CD4-positive, alpha-beta T cell treated with Interleukin-6 at 100 ng/mL for 8 hours (primary cell): ENCODE measurements at regions not wholly inside any gene's neighbourhood (a gene's known extent, or its start where the extent isn't known, plus 50 kb on each side); places are given as distances from the start of the nearest gene placed in this dataset.
"Not testable (repeated sequence)": the region's sequence is repeated elsewhere in the genome, so short reads cannot be mapped to it uniquely, and the experiment has no call there.

Source experiments
- DNase-seq: peaks from one replicate; pipeline ENCODE4 v3.0.0-alpha.2; 2020; ENCODE audit warnings: mixed read lengths, low spot score

DNA sequence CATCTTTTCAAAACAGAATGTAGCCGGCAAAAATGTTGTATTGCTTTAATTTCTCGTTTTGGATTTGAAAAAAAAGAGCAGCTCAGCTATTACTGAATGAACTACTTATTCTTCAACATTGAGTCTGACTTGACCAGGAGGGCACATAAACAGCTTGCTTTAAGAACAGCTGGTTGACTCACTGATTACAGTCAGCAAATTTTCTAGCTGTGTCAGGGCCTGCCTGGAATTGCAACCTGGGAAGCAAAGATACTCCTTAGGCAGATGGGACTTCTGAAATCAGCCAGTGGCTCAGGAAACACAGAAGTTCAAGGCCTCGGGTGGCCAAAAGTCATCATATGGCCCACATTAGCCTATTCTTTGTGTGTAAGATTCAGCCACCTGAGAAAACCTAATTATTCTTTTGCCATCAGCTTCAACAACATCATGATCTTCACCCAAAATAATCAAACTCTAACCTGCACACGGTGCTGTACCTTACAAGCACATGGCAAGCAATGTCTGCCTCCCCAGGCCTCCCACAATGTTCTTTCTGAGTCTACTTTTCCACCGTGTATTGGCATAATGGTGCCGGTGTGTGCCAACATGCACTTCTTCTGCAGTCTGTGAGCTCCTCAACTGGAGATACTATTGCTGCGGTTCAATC is 307.2 kb downstream of the HHIPL2 start:
- no peak for DNase-seq

DNA sequence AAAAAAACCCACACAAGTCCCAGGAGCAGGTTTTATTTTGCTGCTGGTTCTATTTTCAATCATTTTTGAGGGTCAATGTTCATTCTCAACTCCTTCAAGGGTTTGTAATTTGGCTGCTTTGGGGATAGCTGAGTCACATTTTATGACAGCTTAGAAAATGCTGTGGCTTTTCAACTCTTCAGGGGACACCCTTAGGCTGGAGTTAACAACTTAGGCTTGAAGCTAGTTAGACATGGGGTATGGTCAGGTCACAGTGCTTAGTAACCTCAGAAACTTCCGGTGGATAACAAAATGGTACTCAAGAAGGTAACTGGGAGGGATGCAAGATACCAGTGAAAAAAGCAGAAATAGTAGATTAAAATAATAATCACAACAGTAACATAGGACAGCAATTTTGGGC is 308.8 kb downstream of the HHIPL2 start:
- DNase-seq: no peak

DNA sequence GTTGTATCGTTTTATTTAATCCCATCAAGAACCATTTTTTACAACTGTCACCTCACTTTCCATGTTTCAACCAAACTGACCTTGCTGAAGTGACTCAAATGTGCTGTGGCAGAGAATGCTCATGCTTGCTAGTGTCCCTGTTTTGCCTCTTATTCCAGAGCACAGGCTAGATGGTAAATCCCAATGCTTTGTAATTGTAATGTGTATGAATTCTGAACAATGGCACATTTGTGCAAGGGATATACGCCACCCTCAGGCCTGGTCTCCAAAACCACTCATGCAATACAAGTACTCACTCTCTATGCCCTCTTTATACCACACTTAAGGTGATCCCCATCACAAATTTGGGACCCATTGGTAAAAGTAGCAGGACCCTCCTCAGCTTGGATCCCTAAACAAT is 313.6 kb downstream of the HHIPL2 start:
- no peak for DNase-seq

DNA sequence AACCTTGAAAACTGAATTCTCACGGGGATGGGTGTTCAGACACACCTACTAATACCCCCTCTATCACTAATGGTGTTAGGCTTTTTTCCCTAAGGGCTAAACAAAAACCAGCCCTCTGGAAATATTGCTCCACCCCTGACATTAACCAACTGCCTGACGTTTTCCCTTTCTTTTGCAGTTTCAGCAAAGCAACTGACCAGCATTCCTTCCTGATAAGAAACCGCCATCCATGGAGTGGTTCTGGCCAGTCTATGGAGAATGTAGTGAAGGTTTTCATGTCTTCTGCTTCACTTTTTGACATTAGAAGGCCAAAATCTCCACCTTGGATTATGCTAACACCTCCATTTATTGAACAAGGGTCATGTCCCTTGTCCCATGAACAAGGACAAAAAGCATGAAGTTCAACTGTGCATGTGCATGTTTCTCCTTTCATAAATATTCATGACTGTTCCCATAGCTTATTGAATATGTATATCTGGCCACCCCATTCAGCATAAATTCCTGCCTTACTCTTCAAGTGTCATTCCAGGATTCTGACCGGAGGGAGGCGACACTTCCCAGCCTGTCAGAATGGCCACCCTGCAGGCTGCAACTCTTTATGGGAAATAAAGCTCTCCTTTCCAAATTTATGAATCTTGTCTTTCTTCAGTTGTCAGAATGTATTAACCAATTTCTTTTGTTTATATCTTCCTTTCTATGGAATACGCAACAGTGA is 314.3 kb downstream of the HHIPL2 start:
- DNase-seq: no peak

DNA sequence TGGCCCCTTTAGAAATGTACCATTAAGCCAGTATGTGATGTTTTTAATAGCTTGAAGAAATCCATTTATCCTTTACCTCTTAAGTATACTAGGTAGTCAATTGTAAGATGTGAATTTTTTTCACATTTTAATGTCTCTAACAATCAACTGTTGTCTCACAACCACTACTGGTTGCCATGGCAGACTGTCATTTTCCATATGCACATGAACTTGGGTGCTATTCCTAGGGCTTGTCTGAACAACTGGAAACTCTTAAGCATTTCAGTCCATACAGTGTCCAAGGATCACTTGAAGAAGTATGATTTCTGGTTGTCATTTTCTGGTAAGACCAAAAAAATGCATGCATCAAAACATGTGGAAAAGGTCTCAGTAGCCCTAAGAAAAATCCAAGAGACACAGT is 315.1 kb downstream of the HHIPL2 start:
- no peak for DNase-seq

DNA sequence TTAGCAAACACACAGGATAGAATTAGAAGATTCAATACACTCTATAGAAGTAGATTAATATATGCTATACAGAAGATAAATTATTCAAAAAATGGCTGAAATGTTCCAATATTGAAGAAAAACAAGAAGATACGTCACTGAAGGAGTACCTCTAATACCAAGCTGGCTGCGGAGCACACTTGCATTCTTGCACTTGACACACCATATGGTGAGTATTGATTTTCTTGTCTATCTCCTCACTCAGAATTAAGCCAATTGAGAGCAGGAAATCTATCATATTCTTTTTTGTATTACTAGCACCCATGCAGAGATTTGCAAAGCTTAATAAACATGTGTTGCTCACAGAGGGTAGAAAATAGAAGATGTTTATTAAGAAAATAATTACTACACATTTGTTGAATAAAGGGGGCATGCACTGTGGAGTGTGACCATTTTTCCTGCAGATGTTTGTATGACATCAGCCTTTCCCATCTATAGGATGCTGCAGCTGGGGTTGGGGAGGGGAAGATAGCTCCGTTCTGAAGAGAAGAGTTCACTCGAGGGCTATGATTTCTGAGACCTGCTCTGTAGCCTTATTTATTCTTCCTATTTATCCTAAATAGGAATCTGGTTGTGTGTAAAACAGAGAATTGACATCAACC is 318.1 kb downstream of the HHIPL2 start:
- DNase-seq: no peak

DNA sequence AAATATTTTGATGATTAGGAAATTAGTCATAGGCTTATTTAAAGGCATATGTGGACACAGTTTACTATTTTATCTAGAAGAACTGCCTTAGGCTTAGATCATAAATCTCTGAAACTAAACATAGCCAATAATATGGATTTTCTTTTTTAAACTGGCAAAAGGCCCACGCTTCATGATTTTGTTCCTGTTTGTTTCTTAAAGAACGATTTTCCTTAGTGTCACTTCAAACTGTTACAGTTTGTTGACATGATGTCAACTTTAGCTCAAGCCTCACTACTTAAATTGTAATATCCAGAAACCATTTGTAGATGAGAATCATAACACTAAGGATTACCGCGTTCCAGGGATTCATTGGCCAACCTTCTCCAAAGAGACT is 322.6 kb downstream of the HHIPL2 start:
- no peak for DNase-seq

DNA sequence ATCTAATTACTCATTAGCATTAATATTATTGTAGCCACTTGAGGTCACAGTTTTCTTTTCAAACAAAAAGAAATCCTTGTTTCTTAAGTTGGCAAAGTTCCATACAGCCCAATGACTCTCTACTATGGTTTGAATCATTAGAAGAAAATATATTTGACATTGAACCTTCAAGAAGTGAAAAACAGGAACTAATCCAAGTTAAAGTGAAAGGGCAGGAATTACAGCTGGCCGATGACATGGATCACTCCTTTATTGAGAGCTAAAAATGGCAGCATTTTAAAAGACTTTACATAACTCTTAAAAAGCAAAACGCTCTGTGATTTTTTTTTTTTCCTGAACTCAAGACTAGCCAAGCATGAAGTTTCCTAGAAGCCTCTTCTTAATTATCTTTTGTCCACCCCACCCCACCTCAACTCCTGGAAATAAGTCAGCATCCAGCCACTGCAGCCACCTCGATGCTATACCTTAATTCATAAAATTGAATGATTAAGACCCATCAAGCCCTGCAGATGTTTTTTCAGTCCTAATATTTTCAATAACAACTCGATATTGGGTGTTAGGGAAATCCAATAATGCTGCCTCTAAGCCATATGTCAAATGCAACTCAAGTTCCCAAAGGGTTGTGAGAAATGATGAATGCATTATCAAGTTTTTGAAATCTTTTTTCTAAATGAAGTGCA is 323.1 kb downstream of the HHIPL2 start:
- DNase-seq: no peak

DNA sequence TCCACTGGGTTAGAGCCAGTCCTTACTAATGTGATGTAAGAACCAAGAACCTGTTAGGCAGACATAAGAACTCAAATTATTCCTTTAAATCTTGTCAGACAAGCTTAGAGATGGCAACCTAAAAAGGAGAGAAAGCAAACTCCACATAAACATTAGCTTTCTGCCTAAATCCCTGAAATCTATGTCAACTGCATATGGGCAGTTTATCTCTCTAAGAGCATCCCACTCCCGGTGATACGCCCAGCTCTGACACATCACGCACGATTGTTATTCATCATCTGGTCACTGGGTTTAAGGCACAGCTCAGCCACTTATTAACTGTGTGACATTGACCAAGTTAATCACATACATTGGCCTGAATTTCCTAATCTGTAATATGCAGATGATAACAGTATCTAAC is 323.7 kb downstream of the HHIPL2 start:
- DNase-seq: no peak

DNA sequence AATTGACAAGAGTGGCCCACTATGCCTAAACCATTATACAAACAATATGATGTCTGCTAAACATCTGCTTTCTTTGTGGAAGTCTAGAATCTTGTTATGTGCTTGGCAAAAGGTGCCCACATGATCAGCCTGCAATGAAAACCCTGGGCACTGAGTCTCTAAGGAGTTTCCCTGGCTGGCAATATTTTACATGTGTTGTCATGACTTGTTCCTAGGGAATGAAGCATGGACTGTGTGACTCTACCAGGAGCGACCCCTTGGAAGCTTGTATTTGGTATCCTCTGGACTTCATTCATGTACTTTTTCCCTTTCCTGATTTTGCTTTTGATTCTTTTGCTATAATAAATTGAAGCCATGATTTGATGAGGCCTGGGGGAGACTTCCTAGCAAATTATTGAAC is 324.9 kb downstream of the HHIPL2 start:
- no peak for DNase-seq

DNA sequence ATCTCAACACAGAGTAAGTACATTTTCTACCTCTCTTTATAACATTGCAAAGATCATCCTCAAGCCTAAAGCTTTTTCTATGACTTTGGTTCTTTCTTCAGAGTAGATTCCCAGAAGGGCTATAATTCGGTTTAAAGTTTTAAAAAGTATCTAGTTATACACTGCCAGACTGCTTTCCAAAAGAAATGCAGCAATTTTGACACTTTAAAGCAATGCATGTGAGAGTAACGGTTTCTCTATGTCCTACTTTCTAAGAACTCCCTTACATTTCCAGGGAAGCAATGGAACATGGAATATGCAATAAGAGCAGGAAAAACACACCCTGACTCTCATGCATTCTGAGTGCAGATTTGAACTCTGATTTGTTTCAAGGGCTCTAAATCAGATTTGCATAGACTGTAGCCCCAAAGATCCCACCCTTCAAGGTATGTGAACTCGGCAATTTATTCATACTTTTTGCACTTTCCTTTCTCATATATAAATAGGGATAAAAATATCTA is 331.6 kb downstream of the HHIPL2 start:
- no peak for DNase-seq

DNA sequence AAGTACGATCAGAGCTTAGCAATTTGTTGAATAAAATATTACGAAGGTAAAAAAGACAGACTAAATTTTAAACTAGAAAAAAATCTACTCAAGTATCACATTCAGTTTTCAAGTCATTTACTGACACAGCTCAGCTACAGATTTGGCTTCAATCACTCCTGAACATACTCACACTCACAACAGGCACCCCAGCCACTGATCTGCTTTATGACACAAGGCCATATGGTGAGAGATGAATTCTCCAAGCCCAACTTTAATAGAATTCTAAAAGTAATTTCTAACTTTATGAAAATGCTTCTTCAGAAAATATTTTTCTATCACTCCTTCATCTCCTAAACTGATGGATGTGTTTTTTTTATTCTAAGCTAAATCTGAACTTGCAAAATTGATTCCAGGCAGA is 337.1 kb downstream of the HHIPL2 start:
- DNase-seq: no peak

DNA sequence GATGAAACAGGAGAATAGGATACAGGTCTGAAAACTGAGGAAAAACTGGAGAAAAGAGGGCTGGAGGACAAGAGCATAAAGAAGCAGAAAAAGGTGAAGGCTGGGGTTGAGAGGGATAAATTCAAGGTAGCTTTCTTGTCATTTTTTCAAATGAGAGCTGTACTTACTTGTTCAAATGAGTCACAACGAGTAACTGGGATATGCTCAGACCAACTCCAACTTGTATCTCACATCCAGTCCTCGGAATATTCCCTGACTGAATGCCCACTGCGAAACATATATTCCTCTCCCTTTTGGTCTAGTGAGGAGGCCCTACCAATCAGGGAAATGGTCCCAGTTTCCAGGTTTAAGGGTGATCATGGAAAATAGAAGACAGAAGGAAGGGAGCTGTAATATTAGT is 343.4 kb downstream of the HHIPL2 start:
- DNase-seq: no peak

DNA sequence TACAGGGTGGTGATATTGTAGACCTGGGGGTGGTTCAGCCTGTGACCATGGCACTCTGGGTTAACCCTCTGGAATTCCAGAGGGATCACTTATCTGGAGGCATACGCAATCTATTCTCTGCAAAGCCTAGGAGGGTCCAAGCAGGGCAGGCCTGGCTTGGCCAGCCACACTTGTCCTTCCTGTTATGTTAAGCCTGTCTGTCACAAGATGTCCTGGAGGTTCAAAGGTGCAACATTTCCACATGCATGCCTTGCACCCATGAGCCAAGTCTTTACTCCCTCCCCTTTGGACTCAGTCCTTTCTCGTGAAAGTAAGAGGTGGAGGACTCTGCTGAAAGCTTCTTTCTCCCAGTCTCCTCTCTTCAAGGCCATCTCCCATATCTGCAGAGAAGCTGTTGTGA is 345.1 kb downstream of the HHIPL2 start:
- no peak for DNase-seq

DNA sequence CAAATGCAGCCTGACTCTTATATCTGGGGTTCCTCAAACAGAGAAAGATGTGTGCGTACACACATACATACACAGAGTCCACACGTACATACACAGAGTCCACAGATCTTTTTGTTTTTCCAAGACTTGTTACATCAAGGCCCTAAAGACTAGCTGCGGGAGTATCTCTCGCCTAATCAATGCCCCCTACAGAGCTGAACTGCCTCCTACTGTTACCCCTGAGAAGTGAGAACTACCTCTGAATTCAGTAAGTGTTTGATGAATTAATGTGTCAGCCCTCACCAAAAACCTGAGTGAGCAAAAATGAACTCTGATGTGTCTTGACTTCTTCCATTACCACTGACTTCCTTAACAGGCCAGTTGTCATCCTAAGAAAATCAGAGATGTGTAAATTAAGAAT is 351.2 kb downstream of the HHIPL2 start:
- no peak for DNase-seq

DNA sequence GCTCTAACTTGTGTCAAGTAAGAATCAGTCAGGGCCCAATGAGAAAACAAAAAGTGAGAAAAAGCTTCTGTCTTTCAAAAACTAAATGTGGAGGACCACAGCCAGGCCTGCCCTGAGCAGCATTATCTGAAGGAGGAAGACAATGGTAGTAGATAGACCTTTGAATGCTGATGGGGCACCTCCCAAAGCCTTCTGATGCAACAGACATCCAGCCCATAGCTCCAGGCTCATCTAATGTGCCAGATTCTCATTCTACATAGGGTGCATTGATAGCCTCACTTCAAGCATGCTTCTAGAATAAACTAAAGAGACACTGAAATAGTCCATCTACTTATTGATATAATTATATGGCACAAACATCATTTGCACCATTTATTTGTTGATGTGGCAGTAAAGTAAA is 351.6 kb downstream of the HHIPL2 start:
- no peak for DNase-seq

DNA sequence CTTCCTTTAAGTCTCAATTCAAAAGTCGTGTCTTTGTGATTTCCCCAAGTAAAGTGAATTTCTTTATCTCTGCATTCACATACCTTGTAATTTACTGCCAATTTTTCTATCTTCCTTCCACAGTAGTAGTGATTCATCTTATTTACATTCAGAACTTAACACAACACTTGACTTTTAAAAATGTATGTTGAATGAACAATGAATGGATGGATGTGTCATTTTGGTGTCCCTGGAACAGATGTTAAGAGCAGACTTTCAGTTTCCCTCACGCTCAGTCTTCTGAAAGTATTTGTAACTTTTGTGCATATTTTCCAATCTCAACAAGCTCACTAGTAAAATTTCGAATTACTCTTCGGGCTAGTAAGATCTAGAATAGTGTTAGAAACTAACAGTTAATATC is 352.0 kb downstream of the HHIPL2 start:
- no peak for DNase-seq

DNA sequence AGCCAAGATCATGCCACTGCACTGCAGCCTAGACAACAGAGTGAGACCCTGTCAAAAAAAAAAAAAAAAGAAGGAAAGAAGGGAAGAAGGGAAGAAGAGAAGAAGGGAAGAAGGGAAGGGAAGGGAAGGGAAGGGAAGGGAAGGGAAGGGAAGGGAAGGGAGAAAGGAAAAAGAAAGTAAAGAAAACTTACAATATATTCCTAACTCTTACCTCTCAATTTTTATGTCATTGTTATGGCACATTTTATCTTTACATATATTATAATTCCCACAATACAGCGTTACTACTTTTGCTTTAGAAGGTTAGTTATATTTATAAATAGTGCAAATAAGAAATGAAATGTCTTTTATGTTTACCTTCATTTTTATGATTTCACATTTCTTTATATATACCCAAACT is 358.7 kb downstream of the HHIPL2 start:
- DNase-seq: no peak

DNA sequence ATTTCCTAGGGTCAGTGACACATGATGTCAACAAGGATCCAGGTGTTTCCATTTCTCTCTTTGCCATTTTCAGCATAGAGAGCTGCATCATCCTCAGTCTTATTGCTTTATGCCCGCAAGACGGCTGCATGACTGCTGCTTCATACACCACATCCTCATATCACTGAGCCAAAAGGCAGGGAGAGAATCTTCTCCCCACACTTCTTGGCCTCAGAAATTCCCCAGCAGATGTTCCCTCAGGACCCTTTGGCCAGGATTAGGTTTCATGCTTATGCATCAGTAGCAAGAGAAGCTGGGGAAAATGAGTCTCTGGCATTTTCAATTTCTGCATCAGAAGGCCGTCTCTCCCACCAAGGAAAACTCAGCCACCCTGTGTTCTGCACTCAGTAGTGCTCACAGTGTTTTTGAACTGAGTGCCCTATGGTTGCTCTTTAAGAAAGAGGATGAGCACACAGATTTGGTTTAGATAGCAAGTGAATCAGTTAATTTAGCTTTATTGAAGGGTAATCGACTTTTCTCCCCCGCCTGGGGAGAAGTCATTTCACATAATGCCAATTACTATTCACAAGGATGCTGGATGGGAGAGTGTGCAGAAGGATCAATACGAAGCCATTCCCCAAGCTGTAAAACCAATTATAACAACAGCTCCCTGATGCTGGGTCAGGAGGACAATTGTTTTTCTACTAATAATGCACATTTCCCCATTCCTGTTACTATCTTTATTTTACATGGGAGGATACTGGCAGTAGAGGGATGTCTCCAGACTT is 360.2 kb downstream of the HHIPL2 start:
- DNase-seq: no peak

DNA sequence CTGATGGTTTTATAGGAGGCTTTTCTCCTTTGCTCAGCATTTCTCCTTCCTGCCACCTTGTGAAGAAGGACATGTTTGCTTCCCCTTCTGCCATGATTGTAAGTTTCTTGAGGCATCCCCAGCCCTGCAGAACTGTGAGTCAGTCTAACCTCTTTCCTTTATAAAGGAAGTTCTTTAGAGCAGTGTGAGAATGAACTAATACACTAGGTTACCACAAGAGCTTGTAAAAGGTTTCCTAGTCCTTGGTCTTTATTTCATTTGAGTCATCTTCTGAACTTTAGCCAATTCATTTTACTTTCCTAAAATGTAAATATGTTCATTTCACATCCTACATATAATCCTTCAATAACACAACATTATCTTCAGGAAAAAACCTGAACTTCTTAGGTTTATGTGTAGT is 365.3 kb downstream of the HHIPL2 start:
- no peak for DNase-seq

DNA sequence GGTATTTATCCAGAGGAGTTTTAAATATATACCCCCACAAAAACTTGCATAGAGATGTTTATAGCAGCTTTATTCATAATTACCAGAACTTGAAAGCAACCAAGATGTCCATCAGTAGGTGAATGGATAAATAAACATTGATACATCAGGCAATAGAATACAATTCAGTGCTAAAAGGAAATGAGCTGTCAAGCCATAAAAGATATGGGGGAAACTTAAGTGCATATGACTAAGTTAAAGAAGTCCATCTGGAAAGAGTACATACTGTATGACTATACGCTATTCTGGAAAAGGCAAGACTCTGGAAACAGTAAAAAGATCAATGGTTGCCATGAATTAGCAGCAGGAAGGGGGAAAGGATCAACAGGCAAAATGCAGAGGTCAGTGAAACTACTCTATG is 366.7 kb downstream of the HHIPL2 start:
- DNase-seq: no peak

DNA sequence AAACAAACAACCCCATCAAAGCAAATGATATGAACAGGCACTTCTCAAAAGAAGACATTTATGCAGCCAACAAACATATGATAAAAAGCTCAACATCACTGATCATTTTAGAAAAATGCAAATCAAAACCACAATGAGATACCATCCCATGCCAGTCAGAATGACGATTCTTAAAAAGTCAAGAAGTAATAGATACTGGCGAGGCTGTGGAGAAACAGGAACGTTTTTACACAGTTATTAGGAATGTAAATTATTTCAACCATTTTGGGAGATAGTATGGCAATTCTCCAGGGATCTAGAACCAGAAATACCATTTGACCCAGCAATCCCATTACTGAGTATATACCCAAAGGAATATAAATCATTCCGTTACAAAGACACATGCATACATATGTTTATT is 370.4 kb downstream of the HHIPL2 start:
- not testable (repeated sequence) for DNase-seq
